ENCODE measurements at regions not wholly inside any gene's neighbourhood (a gene's known extent, or its start where the extent isn't known, plus 50 kb on each side); places are given as distances from the start of the nearest gene placed in this dataset.

DNA sequence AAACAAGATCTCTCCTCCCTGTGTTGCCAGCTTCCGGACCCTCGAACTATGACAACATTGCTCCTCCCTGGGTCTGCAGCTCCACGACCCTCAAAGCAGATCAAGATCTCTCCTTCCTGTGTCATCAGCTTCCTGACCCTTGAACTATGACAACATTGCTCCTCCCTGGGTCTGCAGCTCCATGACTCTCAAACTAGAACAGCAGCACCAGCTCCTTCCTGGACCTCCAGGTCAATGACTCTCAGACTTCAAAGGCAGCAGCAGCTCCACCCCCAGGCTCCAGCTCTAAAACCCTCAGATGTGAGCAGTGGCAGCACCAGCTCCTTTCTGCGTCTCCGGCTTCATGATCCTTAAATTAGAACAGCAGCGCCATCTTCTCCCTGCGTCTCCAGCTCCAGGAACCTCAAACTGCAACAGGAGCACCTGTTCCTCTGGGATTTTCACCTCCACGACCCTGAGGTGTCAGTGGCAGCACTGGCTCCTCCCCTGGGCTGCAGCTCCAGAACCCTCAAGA, 341.0 kb upstream of the SULF2 start (continued):
- TF ChIP-seq ZNF329 (CRISPR knock-in tag; IDR thresholded peaks at IDR 0.05; ENCODE audit: low read depth) (no peak), ZNF468 (CRISPR knock-in tag; IDR thresholded peaks at IDR 0.05) (no peak), SIN3A (IDR thresholded peaks at IDR 0.05; ENCODE audit: borderline replicate concordance, low read depth, low read length) (no peak), NCOA5 (CRISPR knock-in tag; IDR thresholded peaks at IDR 0.05) (no peak), PHF21A (CRISPR knock-in tag; IDR thresholded peaks at IDR 0.05) (peak; percentile 47; the same call in 1 of the 2 replicates), RARG (CRISPR knock-in tag; IDR thresholded peaks at IDR 0.05; ENCODE audit: low read depth) (no peak), MYNN (CRISPR knock-in tag; IDR thresholded peaks at IDR 0.05; ENCODE audit: low read depth) (no peak), RCOR2 (CRISPR knock-in tag; IDR thresholded peaks at IDR 0.05) (no peak), ZNF552 (CRISPR knock-in tag; IDR thresholded peaks at IDR 0.05; ENCODE audit: borderline replicate concordance) (no peak), ZNF768 (CRISPR knock-in tag; IDR thresholded peaks at IDR 0.05) (no peak), MAFK (conservative IDR thresholded peaks at IDR 0.05 in 1 of 2, IDR thresholded peaks at IDR 0.05 in 1 of 2; ENCODE audit: low read length in 2 of 2) (no peak), MATR3 (CRISPR knock-in tag; IDR thresholded peaks at IDR 0.05) (no peak), NFE2L1 (CRISPR knock-in tag; IDR thresholded peaks at IDR 0.05; ENCODE audit: borderline replicate concordance) (no peak), GABPB1 (CRISPR knock-in tag; IDR thresholded peaks at IDR 0.05) (peak; percentile 63; the same call in 1 of the 2 replicates)
- TF ChIP-seq, protein P1, sequence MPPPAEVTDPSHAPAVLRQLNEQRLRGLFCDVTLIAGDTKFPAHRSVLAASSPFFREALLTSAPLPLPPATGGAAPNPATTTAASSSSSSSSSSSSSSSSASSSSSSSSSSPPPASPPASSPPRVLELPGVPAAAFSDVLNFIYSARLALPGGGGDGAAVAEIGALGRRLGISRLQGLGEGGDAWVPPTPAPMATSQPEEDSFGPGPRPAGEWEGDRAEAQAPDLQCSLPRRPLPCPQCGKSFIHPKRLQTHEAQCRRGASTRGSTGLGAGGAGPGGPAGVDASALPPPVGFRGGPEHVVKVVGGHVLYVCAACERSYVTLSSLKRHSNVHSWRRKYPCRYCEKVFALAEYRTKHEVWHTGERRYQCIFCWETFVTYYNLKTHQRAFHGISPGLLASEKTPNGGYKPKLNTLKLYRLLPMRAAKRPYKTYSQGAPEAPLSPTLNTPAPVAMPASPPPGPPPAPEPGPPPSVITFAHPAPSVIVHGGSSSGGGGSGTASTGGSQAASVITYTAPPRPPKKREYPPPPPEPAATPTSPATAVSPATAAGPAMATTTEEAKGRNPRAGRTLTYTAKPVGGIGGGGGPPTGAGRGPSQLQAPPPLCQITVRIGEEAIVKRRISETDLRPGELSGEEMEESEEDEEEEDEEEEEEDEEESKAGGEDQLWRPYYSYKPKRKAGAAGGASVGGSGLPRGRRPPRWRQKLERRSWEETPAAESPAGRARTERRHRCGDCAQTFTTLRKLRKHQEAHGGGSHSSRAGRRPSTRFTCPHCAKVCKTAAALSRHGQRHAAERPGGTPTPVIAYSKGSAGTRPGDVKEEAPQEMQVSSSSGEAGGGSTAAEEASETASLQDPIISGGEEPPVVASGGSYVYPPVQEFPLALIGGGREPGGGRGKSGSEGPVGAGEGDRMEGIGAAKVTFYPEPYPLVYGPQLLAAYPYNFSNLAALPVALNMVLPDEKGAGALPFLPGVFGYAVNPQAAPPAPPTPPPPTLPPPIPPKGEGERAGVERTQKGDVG (CRISPR knock-in tag; IDR thresholded peaks at IDR 0.05; ENCODE audit: borderline replicate concordance), result no peak
- TF ChIP-seq, protein P2, sequence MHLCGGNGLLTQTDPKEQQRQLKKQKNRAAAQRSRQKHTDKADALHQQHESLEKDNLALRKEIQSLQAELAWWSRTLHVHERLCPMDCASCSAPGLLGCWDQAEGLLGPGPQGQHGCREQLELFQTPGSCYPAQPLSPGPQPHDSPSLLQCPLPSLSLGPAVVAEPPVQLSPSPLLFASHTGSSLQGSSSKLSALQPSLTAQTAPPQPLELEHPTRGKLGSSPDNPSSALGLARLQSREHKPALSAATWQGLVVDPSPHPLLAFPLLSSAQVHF (CRISPR knock-in tag; IDR thresholded peaks at IDR 0.05), result no peak
- TF ChIP-seq, protein P3, sequence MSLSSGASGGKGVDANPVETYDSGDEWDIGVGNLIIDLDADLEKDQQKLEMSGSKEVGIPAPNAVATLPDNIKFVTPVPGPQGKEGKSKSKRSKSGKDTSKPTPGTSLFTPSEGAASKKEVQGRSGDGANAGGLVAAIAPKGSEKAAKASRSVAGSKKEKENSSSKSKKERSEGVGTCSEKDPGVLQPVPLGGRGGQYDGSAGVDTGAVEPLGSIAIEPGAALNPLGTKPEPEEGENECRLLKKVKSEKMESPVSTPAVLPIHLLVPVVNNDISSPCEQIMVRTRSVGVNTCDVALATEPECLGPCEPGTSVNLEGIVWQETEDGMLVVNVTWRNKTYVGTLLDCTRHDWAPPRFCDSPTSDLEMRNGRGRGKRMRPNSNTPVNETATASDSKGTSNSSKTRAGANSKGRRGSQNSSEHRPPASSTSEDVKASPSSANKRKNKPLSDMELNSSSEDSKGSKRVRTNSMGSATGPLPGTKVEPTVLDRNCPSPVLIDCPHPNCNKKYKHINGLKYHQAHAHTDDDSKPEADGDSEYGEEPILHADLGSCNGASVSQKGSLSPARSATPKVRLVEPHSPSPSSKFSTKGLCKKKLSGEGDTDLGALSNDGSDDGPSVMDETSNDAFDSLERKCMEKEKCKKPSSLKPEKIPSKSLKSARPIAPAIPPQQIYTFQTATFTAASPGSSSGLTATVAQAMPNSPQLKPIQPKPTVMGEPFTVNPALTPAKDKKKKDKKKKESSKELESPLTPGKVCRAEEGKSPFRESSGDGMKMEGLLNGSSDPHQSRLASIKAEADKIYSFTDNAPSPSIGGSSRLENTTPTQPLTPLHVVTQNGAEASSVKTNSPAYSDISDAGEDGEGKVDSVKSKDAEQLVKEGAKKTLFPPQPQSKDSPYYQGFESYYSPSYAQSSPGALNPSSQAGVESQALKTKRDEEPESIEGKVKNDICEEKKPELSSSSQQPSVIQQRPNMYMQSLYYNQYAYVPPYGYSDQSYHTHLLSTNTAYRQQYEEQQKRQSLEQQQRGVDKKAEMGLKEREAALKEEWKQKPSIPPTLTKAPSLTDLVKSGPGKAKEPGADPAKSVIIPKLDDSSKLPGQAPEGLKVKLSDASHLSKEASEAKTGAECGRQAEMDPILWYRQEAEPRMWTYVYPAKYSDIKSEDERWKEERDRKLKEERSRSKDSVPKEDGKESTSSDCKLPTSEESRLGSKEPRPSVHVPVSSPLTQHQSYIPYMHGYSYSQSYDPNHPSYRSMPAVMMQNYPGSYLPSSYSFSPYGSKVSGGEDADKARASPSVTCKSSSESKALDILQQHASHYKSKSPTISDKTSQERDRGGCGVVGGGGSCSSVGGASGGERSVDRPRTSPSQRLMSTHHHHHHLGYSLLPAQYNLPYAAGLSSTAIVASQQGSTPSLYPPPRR (CRISPR knock-in tag; IDR thresholded peaks at IDR 0.05; ENCODE audit: borderline replicate concordance), result peak; percentile 75; the same call in 1 of the 2 replicates
- TF ChIP-seq, protein P4, sequence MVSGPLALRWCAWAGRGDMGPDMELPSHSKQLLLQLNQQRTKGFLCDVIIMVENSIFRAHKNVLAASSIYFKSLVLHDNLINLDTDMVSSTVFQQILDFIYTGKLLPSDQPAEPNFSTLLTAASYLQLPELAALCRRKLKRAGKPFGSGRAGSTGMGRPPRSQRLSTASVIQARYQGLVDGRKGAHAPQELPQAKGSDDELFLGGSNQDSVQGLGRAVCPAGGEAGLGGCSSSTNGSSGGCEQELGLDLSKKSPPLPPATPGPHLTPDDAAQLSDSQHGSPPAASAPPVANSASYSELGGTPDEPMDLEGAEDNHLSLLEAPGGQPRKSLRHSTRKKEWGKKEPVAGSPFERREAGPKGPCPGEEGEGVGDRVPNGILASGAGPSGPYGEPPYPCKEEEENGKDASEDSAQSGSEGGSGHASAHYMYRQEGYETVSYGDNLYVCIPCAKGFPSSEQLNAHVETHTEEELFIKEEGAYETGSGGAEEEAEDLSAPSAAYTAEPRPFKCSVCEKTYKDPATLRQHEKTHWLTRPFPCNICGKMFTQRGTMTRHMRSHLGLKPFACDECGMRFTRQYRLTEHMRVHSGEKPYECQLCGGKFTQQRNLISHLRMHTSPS (CRISPR knock-in tag; IDR thresholded peaks at IDR 0.05; ENCODE audit: low read depth), result no peak
- TF ChIP-seq, protein P5, sequence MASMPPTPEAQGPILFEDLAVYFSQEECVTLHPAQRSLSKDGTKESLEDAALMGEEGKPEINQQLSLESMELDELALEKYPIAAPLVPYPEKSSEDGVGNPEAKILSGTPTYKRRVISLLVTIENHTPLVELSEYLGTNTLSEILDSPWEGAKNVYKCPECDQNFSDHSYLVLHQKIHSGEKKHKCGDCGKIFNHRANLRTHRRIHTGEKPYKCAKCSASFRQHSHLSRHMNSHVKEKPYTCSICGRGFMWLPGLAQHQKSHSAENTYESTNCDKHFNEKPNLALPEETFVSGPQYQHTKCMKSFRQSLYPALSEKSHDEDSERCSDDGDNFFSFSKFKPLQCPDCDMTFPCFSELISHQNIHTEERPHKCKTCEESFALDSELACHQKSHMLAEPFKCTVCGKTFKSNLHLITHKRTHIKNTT (CRISPR knock-in tag; IDR thresholded peaks at IDR 0.05), result no peak
